ENCODE measurements at regions not wholly inside any gene's neighbourhood (a gene's known extent, or its start where the extent isn't known, plus 50 kb on each side); places are given as distances from the start of the nearest gene placed in this dataset.

GRCh38 chr5:96317945-96318344 is 115.1 kb downstream of the PCSK1 start:
- no peak for ATAC-seq
- Histone ChIP-seq H2AFZ (ENCODE audit: low read depth, low read length, poor library complexity, severe bottlenecking) (no peak overlapping the region), H3K36me3 (ENCODE audit: control insufficient read depth in 1 of 2, insufficient read depth in 2 of 2, low read length in 2 of 2) (no peaks in the 10 kb centered on the region), H3K9me3 (ENCODE audit: control insufficient read depth in 1 of 2, insufficient read depth in 1 of 2, low read depth in 1 of 2, low read length in 2 of 2) (no peaks in the 10 kb centered on the region), H4K20me1 (ENCODE audit: insufficient read depth) (no peaks in the 10 kb centered on the region), H3K4me3 (replicated peaks in 1 of 2; ENCODE audit: low read depth in 1 of 2, low read length in 2 of 2) (no peak overlapping the region), H3K79me2 (ENCODE audit: insufficient read depth, low read length) (no peaks in the 10 kb centered on the region), H3K27me3 (ENCODE audit: insufficient read depth, low read length) (no peaks in the 10 kb centered on the region), H3K27ac (ENCODE audit: low read depth, low read length) (no peak overlapping the region), H3K4me2 (ENCODE audit: low read length) (no peak overlapping the region), H3K9ac (ENCODE audit: low read length) (no peak overlapping the region), H3K4me1 (ENCODE audit: control insufficient read depth in 1 of 2, insufficient read depth in 2 of 2, low read length in 2 of 2) (peaks cover 6 to 17% of the 10 kb centered on the region in 2 experiments; a peak in 3 of 4 replicates), H3K9me2 (ENCODE audit: insufficient read depth) (no peaks in the 10 kb centered on the region)
- no TSS peak for BruUV-seq (replicated peaks)
- ChIA-PET POLR2A (no interaction called here), CTCF (no interaction called here), RAD21 (ENCODE audit: low non-redundant PET in 1 of 2, low total read pairs in 2 of 2, uncharacterized antibody in 2 of 2, unreplicated experiment in 2 of 2) (no interaction called here)
- TF ChIP-seq SRF (IDR thresholded peaks at IDR 0.05; ENCODE audit: low read depth) = no peak
- TF ChIP-seq POLR2A (IDR thresholded peaks at IDR 0.05; ENCODE audit: borderline replicate concordance, extremely low read depth, insufficient read depth, insufficient read length) = no peak
- TF ChIP-seq MAX (IDR thresholded peaks at IDR 0.05) = no peak
- no peak for TF ChIP-seq EZH2phosphoT487 (IDR thresholded peaks at IDR 0.05; ENCODE audit: borderline replicate concordance)
- no peak for TF ChIP-seq FOSL1 (IDR thresholded peaks at IDR 0.05; ENCODE audit: low read depth)
- intact Hi-C loops (cut with micrococcal nuclease) = no loop called here
- no peak for DNase-seq (ENCODE audit: low read depth, low spot score)

- no peaks in the 10 kb centered on the region for H3K36me3 ChIP-seq (ENCODE audit: control insufficient read depth in 1 of 2, insufficient read depth in 2 of 2, low read length in 2 of 2)
- TF ChIP-seq SP1 (IDR thresholded peaks at IDR 0.05; ENCODE audit: low read depth) (no peak), EZH2phosphoT487 (IDR thresholded peaks at IDR 0.05; ENCODE audit: borderline replicate concordance) (no peak), EGR1 (IDR thresholded peaks at IDR 0.05; ENCODE audit: low read depth) (no peak), POLR2A (IDR thresholded peaks at IDR 0.05; ENCODE audit: borderline replicate concordance, extremely low read depth, insufficient read depth, insufficient read length) (no peak), ATF3 (IDR thresholded peaks at IDR 0.05) (no peak)
- intact Hi-C loops (cut with micrococcal nuclease) = no loop called here
- no peak overlapping the region for H3K4me3 ChIP-seq (replicated peaks in 1 of 2; ENCODE audit: low read depth in 1 of 2, low read length in 2 of 2)
- no peaks in the 10 kb centered on the region for H4K20me1 ChIP-seq (ENCODE audit: insufficient read depth)
- ChIA-PET RAD21 (ENCODE audit: low non-redundant PET in 1 of 2, low total read pairs in 2 of 2, uncharacterized antibody in 2 of 2, unreplicated experiment in 2 of 2) (no interaction called here), CTCF (no interaction called here), POLR2A (interaction anchor here (1.1 kb wide), 1 partner anchor 9 kb away, joined by 3 read pairs; no protein-coding TSS in a partner anchor)
- peaks cover 6 to 17% of the 10 kb centered on the region in 2 experiments; a peak in 3 of 4 replicates for H3K4me1 ChIP-seq (ENCODE audit: control insufficient read depth in 1 of 2, insufficient read depth in 2 of 2, low read length in 2 of 2)
- H2AFZ ChIP-seq (ENCODE audit: low read depth, low read length, poor library complexity, severe bottlenecking) = no peak overlapping the region
- H3K79me2 ChIP-seq (ENCODE audit: insufficient read depth, low read length) = no peaks in the 10 kb centered on the region
- ATAC-seq (no peak), DNase-seq (ENCODE audit: low read depth, low spot score) (no peak)
- H3K27me3 ChIP-seq (ENCODE audit: insufficient read depth, low read length) = no peaks in the 10 kb centered on the region
- no peak overlapping the region for H3K27ac ChIP-seq (ENCODE audit: low read depth, low read length)
- BruUV-seq (replicated peaks) = no TSS peak
- H3K4me2 ChIP-seq (ENCODE audit: low read length) = no peak overlapping the region
- no peaks in the 10 kb centered on the region for H3K9me2 ChIP-seq (ENCODE audit: insufficient read depth)
- no peak overlapping the region for H3K9ac ChIP-seq (ENCODE audit: low read length)
- H3K9me3 ChIP-seq (ENCODE audit: control insufficient read depth in 1 of 2, insufficient read depth in 1 of 2, low read depth in 1 of 2, low read length in 2 of 2) = no peaks in the 10 kb centered on the region
Observed at GRCh38 chr5:96316487-96316886, 116.6 kb downstream of the PCSK1 start.

Measured in HCT116 (cell line).